Smooth muscle cell (in vitro differentiated cells): ENCODE measurements at regions not wholly inside any gene's neighbourhood (a gene's known extent, or its start where the extent isn't known, plus 50 kb on each side); places are given as distances from the start of the nearest gene placed in this dataset.

Experiments used
- DNase-seq: peaks from one replicate; lab custom pipeline; 2025; ENCODE audit not compliant: unreplicated experiment; lab: John Stamatoyannopoulos, UW
- H2AFZ ChIP-seq: fragments of 200-600 bp; sonication (generic); 2 replicates; pipeline ENCODE4 v1.6.0; 2016; ENCODE audit warnings: antibody characterized with exemption, low read depth, mild to moderate bottlenecking
- H3F3A ChIP-seq: fragments of 200-600 bp; sonication (generic); 2 replicates; pipeline ENCODE4 v1.6.0; 2017; ENCODE audit warnings: antibody characterized with exemption, low read depth
- H3K27ac ChIP-seq: fragments of 200-600 bp; sonication (generic); 2 replicates; pipeline ENCODE4 v1.5.1; 2016; ENCODE audit warnings: low read depth, mild to moderate bottlenecking
- H3K27me3 ChIP-seq: fragments of 200-600 bp; sonication (generic); 2 replicates; pipeline ENCODE4 v1.6.1; 2016; ENCODE audit warnings: low read depth, mild to moderate bottlenecking
- H3K36me3 ChIP-seq: fragments of 200-600 bp; sonication (generic); 2 replicates; pipeline ENCODE4 v1.5.1; 2016; ENCODE audit warnings: low read depth
- H3K4me1 ChIP-seq: fragments of 200-600 bp; sonication (generic); 2 replicates; pipeline ENCODE4 v1.5.1; 2016; ENCODE audit warnings: low read depth
- H3K4me2 ChIP-seq: fragments of 200-600 bp; sonication (generic); 2 replicates; pipeline ENCODE4 v1.6.0; 2016; ENCODE audit warnings: mild to moderate bottlenecking
- H3K4me3 ChIP-seq: fragments of 200-600 bp; sonication (generic); 2 replicates; pipeline ENCODE4 v1.5.1; 2016; ENCODE audit warnings: mild to moderate bottlenecking
- H3K79me2 ChIP-seq: fragments of 200-600 bp; sonication (generic); 2 replicates; pipeline ENCODE4 v1.6.0; 2016; ENCODE audit warnings: low read depth, mild to moderate bottlenecking
- H3K9ac ChIP-seq: fragments of 200-600 bp; sonication (generic); 2 replicates; pipeline ENCODE4 v1.6.0; 2016; ENCODE audit warnings: low read depth
- H3K9me3 ChIP-seq: fragments of 200-600 bp; sonication (generic); replicated peaks from 2 replicates; pipeline ENCODE4 v1.5.1; 2016; ENCODE audit warnings: low read depth
- H4K20me1 ChIP-seq: fragments of 200-600 bp; sonication (generic); 2 replicates; pipeline ENCODE4 v1.6.0; 2016; ENCODE audit warnings: low read depth
- WGBS: methylation state at CpG from one replicate; pipeline ENCODE4 v1.1.7; 2016; ENCODE audit warnings: low lambda C conversion rate; 5-methylcytosine and 5-hydroxymethylcytosine counted together
- TF ChIP-seq, protein P1 (sequence below): fragments of 200-600 bp; sonication (generic); IDR thresholded peaks from 2 replicates; pipeline ENCODE4 v1.5.1; 2017; ENCODE audit warnings: borderline replicate concordance, mild to moderate bottlenecking, antibody characterized with exemption; ENCODE audit not compliant: insufficient read depth, poor library complexity, severe bottlenecking

GRCh38 chr3:147914532-147914931 lies 505.4 kb downstream of the ZIC1 start:
- no peaks in the 10 kb centered on the region for H3K27me3 ChIP-seq
- no peaks in the 10 kb centered on the region for H3K36me3 ChIP-seq
- H4K20me1 ChIP-seq, result no peaks in the 10 kb centered on the region
- no peak overlapping the region for H3K27ac ChIP-seq
- no peaks in the 10 kb centered on the region for H3K4me1 ChIP-seq
- H3K4me3 ChIP-seq, result no peak overlapping the region
- H3K4me2 ChIP-seq, result no peak overlapping the region
- TF ChIP-seq, protein P1, sequence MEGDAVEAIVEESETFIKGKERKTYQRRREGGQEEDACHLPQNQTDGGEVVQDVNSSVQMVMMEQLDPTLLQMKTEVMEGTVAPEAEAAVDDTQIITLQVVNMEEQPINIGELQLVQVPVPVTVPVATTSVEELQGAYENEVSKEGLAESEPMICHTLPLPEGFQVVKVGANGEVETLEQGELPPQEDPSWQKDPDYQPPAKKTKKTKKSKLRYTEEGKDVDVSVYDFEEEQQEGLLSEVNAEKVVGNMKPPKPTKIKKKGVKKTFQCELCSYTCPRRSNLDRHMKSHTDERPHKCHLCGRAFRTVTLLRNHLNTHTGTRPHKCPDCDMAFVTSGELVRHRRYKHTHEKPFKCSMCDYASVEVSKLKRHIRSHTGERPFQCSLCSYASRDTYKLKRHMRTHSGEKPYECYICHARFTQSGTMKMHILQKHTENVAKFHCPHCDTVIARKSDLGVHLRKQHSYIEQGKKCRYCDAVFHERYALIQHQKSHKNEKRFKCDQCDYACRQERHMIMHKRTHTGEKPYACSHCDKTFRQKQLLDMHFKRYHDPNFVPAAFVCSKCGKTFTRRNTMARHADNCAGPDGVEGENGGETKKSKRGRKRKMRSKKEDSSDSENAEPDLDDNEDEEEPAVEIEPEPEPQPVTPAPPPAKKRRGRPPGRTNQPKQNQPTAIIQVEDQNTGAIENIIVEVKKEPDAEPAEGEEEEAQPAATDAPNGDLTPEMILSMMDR, result no peak
- H2AFZ ChIP-seq, result no peak overlapping the region
- no peaks in the 10 kb centered on the region for H3K9me3 ChIP-seq
- no peak for DNase-seq
- no peaks in the 10 kb centered on the region for H3K79me2 ChIP-seq
- H3K9ac ChIP-seq, result no peak overlapping the region
- 91% methylated on average over 1 of the region's 1 CpG for WGBS
- no peaks in the 10 kb centered on the region for H3F3A ChIP-seq

DNA sequence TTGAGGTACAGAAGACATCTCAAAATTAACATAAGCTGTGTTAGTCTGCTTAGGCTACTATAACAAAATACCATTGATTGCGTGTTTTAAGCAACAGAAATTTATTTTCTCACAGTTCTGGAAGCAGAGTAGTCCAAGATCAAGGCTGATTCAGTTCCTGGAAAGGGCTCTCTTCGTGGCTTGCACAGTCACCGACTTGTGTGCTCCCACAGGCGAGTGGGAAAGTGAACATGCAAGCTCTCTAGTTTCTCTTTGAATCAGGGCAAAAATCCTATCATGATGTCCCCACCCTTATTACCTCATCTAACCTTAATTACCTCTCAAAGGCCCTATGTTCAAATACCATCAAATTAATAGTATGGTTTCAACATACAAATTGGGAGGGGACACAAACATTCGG lies 505.9 kb downstream of the ZIC1 start:
- TF ChIP-seq, protein P1, result no peak
- no peak for DNase-seq
- Histone ChIP-seq H3K36me3 (no peaks in the 10 kb centered on the region), H3K27ac (no peak overlapping the region), H2AFZ (no peak overlapping the region), H3K9me3 (no peaks in the 10 kb centered on the region), H4K20me1 (no peaks in the 10 kb centered on the region), H3K27me3 (no peaks in the 10 kb centered on the region), H3F3A (no peaks in the 10 kb centered on the region), H3K4me3 (no peak overlapping the region), H3K4me1 (no peaks in the 10 kb centered on the region), H3K4me2 (no peak overlapping the region), H3K79me2 (no peaks in the 10 kb centered on the region), H3K9ac (no peak overlapping the region)
- WGBS, result 86% methylated on average over 5 of the region's 5 CpGs

- Histone ChIP-seq H3K4me2 (no peak overlapping the region), H3K4me1 (no peaks in the 10 kb centered on the region), H3K79me2 (no peaks in the 10 kb centered on the region), H2AFZ (no peak overlapping the region), H3K9ac (no peak overlapping the region), H4K20me1 (no peaks in the 10 kb centered on the region), H3K4me3 (no peak overlapping the region), H3K27me3 (no peaks in the 10 kb centered on the region), H3K27ac (no peak overlapping the region), H3F3A (no peaks in the 10 kb centered on the region), H3K9me3 (no peaks in the 10 kb centered on the region), H3K36me3 (no peaks in the 10 kb centered on the region)
- TF ChIP-seq, protein P1, result no peak
- 90% methylated on average over 4 of the region's 4 CpGs for WGBS
- no peak for DNase-seq
Measured at GRCh38 chr3:147919496-147919895, 510.3 kb downstream of the ZIC1 start.

- Histone ChIP-seq H2AFZ (no peak overlapping the region), H3K4me2 (no peak overlapping the region), H4K20me1 (no peaks in the 10 kb centered on the region), H3K4me3 (no peak overlapping the region), H3K27ac (no peak overlapping the region), H3K9ac (no peak overlapping the region), H3K79me2 (no peaks in the 10 kb centered on the region), H3K4me1 (no peaks in the 10 kb centered on the region), H3K9me3 (no peaks in the 10 kb centered on the region), H3K36me3 (no peaks in the 10 kb centered on the region), H3K27me3 (no peaks in the 10 kb centered on the region), H3F3A (no peaks in the 10 kb centered on the region)
- TF ChIP-seq, protein P1, result no peak
- DNase-seq, result no peak
- 88% methylated on average over 2 of the region's 2 CpGs for WGBS
Measured at GRCh38 chr3:147921051-147921450, 511.9 kb downstream of the ZIC1 start.
